Astrocyte (in vitro differentiated cells and primary cell): ENCODE measurements at regions not wholly inside any gene's neighbourhood (a gene's known extent, or its start where the extent isn't known, plus 50 kb on each side); places are given as distances from the start of the nearest gene placed in this dataset.
A peak's percentile ranks its signal among the peaks of the same experiment; 100 is the strongest.

Experiments used
- DNase-seq: peaks from one replicate; pipeline ENCODE4 v3.0.0-alpha.2; 2010; ENCODE audit warnings: low read depth
- FAIRE-seq: peaks from 2 replicates; lab custom pipeline; 2011; peaks lifted over from hg19 to GRCh38; lab: Jason Lieb, UNC
- H2AFZ ChIP-seq: 2 replicates; pipeline ENCODE4 v1.6.0; 2012; ENCODE audit warnings: low read depth, low read length, inconsistent platforms
- H3K27ac ChIP-seq: 2 replicates; pipeline ENCODE4 v1.5.1; 2011; ENCODE audit warnings: low read depth, low read length, inconsistent platforms
- H3K27me3 ChIP-seq: 2 replicates; pipeline ENCODE4 v1.6.0; 2011; ENCODE audit warnings: low read length, inconsistent platforms; ENCODE audit not compliant: insufficient read depth
- H3K36me3 ChIP-seq: 2 replicates; pipeline ENCODE4 v1.5.1; 2011; ENCODE audit warnings: low read length, inconsistent platforms; ENCODE audit not compliant: insufficient read depth
- H3K4me1 ChIP-seq: 2 replicates; pipeline ENCODE4 v1.5.1; 2011; ENCODE audit warnings: low read length, inconsistent platforms; ENCODE audit not compliant: insufficient read depth
- H3K4me2 ChIP-seq: 2 replicates; pipeline ENCODE4 v1.6.0; 2012; ENCODE audit warnings: low read length, inconsistent platforms
- H3K4me3 ChIP-seq: 2 replicates; pipeline ENCODE4 v1.5.1; 2011; ENCODE audit warnings: low read depth, mild to moderate bottlenecking, low read length, inconsistent platforms; ENCODE audit not compliant: insufficient read depth
- H3K79me2 ChIP-seq: 2 replicates; pipeline ENCODE4 v1.6.0; 2012; ENCODE audit warnings: mild to moderate bottlenecking, low read length, inconsistent platforms; ENCODE audit not compliant: insufficient read depth
- H3K9ac ChIP-seq: 2 replicates; pipeline ENCODE4 v1.6.0; 2012; ENCODE audit warnings: mild to moderate bottlenecking, low read length, inconsistent platforms
- H3K9me3 ChIP-seq: 2 replicates; pipeline ENCODE4 v1.5.1; 2012; ENCODE audit warnings: low read depth, mild to moderate bottlenecking, low read length, inconsistent platforms; ENCODE audit not compliant: insufficient read depth
- H4K20me1 ChIP-seq: 2 replicates; pipeline ENCODE4 v1.6.0; 2012; ENCODE audit warnings: low read length, inconsistent platforms; ENCODE audit not compliant: insufficient read depth
- H3K27ac Mint-ChIP-seq: one replicate; pipeline ENCODE4 v1.8.0; 2021; ENCODE audit warnings: mild to moderate bottlenecking, mixed read lengths; ENCODE audit not compliant: unreplicated experiment
- H3K27me3 Mint-ChIP-seq: one replicate; pipeline ENCODE4 v1.8.0; 2021; ENCODE audit warnings: low read depth, mixed read lengths; ENCODE audit not compliant: unreplicated experiment
- H3K36me3 Mint-ChIP-seq: one replicate; pipeline ENCODE4 v1.8.0; 2021; ENCODE audit warnings: low read depth, mixed read lengths; ENCODE audit not compliant: unreplicated experiment
- H3K4me1 Mint-ChIP-seq: one replicate; pipeline ENCODE4 v1.8.0; 2021; ENCODE audit warnings: low read depth, mixed read lengths; ENCODE audit not compliant: unreplicated experiment
- H3K4me3 Mint-ChIP-seq: one replicate; pipeline ENCODE4 v1.8.0; 2021; ENCODE audit warnings: mild to moderate bottlenecking, moderate library complexity, mixed read lengths; ENCODE audit not compliant: unreplicated experiment
- H3K9me3 Mint-ChIP-seq: one replicate; pipeline ENCODE4 v1.8.0; 2021; ENCODE audit warnings: mild to moderate bottlenecking, mixed read lengths; ENCODE audit not compliant: unreplicated experiment
- CTCF ChIP-seq: IDR thresholded peaks from 2 replicates; pipeline ENCODE4 v1.5.1; 2011; ENCODE audit warnings: low read depth, mild to moderate bottlenecking, inconsistent platforms, low read length, moderate library complexity; ENCODE audit not compliant: insufficient read depth
- EZH2 ChIP-seq: IDR thresholded peaks from 2 replicates; pipeline ENCODE4 v1.6.1; 2012; ENCODE audit warnings: mild to moderate bottlenecking, low read length, inconsistent platforms; ENCODE audit not compliant: insufficient read depth

GRCh38 chr9:92242260-92243136 is 51.0 kb downstream of the IARS1 start:
- Histone ChIP-seq H3K9me3 (no peaks in the 10 kb centered on the region), H3K4me1 (peaks cover 47% of the 10 kb centered on the region), H4K20me1 (no peaks in the 10 kb centered on the region), H2AFZ (no peak overlapping the region), H3K36me3 (peaks cover 74% of the 10 kb centered on the region), H3K4me3 (no peak overlapping the region), H3K9ac (peak overlapping the region; percentile 17), H3K4me2 (peak overlapping the region; percentile 14), H3K27me3 (no peaks in the 10 kb centered on the region), H3K27ac (peak overlapping the region; percentile 56), H3K79me2 (no peaks in the 10 kb centered on the region)
- H3K27ac Mint-ChIP-seq: peak overlapping the region; percentile 59
- TF ChIP-seq EZH2: no peak
- peak; percentile 66 for TF ChIP-seq CTCF
- H3K4me3 Mint-ChIP-seq: peak overlapping the region; percentile 42
- FAIRE-seq: peak; percentile 29
- H3K36me3 Mint-ChIP-seq: peaks cover 35% of the 10 kb centered on the region
- DNase-seq: peak; percentile 78
- H3K4me1 Mint-ChIP-seq: peaks cover 51% of the 10 kb centered on the region
- H3K27me3 Mint-ChIP-seq: no peaks in the 10 kb centered on the region
- no peaks in the 10 kb centered on the region for H3K9me3 Mint-ChIP-seq

- no peak overlapping the region for H3K9ac ChIP-seq
- no peak overlapping the region for H3K4me3 ChIP-seq
- no peaks in the 10 kb centered on the region for H3K27me3 Mint-ChIP-seq
- H3K9me3 Mint-ChIP-seq: no peaks in the 10 kb centered on the region
- peaks cover 14% of the 10 kb centered on the region for H3K36me3 Mint-ChIP-seq
- no peaks in the 10 kb centered on the region for H4K20me1 ChIP-seq
- H3K4me2 ChIP-seq: no peak overlapping the region
- no peak overlapping the region for H3K27ac ChIP-seq
- FAIRE-seq (no peak), DNase-seq (no peak)
- TF ChIP-seq EZH2 (no peak), CTCF (no peak)
- H3K4me3 Mint-ChIP-seq: no peak overlapping the region
- H3K4me1 Mint-ChIP-seq: peaks cover 4% of the 10 kb centered on the region
- H2AFZ ChIP-seq: no peak overlapping the region
- no peaks in the 10 kb centered on the region for H3K9me3 ChIP-seq
- peaks cover 3% of the 10 kb centered on the region for H3K4me1 ChIP-seq
- H3K79me2 ChIP-seq: no peaks in the 10 kb centered on the region
- H3K27me3 ChIP-seq: no peaks in the 10 kb centered on the region
- H3K27ac Mint-ChIP-seq: no peak overlapping the region
- peaks cover 62% of the 10 kb centered on the region for H3K36me3 ChIP-seq
Observed at GRCh38 chr9:92236915-92237314, 56.6 kb downstream of the IARS1 start.

GRCh38 chr9:92236465-92236864 is 57.0 kb downstream of the IARS1 start:
- Histone ChIP-seq H3K27me3 (no peaks in the 10 kb centered on the region), H4K20me1 (no peaks in the 10 kb centered on the region), H3K9me3 (no peaks in the 10 kb centered on the region), H3K79me2 (no peaks in the 10 kb centered on the region), H3K36me3 (peaks cover 58% of the 10 kb centered on the region), H3K4me3 (no peak overlapping the region), H3K4me1 (no peaks in the 10 kb centered on the region), H3K4me2 (no peak overlapping the region), H3K27ac (no peak overlapping the region), H3K9ac (no peak overlapping the region), H2AFZ (no peak overlapping the region)
- Mint-ChIP-seq H3K27me3 (no peaks in the 10 kb centered on the region), H3K4me1 (no peaks in the 10 kb centered on the region), H3K9me3 (no peaks in the 10 kb centered on the region), H3K4me3 (no peak overlapping the region), H3K36me3 (peaks cover 14% of the 10 kb centered on the region), H3K27ac (no peak overlapping the region)
- TF ChIP-seq EZH2 (no peak), CTCF (no peak)
- DNase-seq (no peak), FAIRE-seq (no peak)
